Keratinocyte (primary cell): ENCODE measurements at regions not wholly inside any gene's neighbourhood (a gene's known extent, or its start where the extent isn't known, plus 50 kb on each side); places are given as distances from the start of the nearest gene placed in this dataset.

Experiments
- EZH2 ChIP-seq: IDR thresholded peaks from one replicate; pipeline ENCODE4 v1.6.1; 2012; ENCODE audit warnings: inconsistent platforms, mild to moderate bottlenecking, low read length, moderate library complexity
- TF ChIP-seq, protein P1 (sequence below), 3 experiments: IDR thresholded peaks in 1 of 3; conservative IDR thresholded peaks in 1 of 3; optimal IDR thresholded peaks in 1 of 3; 2 replicates in 2 of 3; 3 replicates in 1 of 3; pipeline versions ENCODE3 to v1.5.1; 2011; ENCODE audit warnings: low read length in 3 of 3, mild to moderate bottlenecking in 3 of 3, moderate library complexity in 2 of 3, control low read depth in 1 of 3, inconsistent platforms in 1 of 3; ENCODE audit not compliant: insufficient read depth in 2 of 3; ENCODE audit errors: extremely low read depth in 1 of 3

DNA sequence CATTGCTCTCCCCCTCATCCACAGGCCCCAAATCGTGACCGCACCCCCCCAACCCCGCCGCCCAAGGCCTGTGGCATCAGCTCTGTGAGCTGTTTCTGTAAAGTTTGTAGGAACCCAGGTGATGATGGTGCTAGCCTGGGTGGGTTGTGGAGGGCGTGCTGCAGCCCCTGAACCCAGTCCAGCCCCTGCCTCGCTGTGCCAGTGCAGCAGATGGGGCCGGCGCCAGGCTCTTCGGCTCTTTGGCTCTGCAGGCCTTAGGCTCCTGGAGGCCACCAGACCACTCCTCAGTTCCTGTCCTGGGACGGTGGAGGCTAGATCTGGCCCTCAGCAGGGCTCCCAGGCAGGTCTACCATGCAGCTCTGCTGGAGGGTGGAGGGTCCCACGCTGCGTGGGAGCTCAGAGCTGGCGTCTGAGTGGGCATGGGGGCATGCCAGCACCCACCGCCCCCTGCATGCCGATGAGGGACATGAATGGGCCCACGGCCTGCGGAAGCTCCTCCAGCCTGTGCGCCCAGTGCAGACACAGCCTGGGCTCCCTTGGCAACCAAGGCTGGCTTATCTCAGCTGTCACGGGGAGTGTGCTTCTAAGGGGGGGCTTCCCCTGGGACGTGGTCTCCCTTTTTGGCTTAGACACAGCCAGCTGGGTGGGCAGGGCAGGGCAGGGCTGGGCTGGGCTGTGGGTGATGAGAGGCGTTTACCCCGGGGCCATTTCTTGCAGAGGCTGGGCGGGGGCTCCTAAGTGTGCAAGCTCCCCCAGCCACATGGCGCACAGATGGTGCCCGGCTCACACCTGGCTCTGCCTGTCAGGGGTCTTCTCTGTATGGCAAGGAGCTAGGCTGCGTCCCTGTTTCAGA lies 1187.6 kb downstream of the BRD1 start:
- TF ChIP-seq, protein P1, sequence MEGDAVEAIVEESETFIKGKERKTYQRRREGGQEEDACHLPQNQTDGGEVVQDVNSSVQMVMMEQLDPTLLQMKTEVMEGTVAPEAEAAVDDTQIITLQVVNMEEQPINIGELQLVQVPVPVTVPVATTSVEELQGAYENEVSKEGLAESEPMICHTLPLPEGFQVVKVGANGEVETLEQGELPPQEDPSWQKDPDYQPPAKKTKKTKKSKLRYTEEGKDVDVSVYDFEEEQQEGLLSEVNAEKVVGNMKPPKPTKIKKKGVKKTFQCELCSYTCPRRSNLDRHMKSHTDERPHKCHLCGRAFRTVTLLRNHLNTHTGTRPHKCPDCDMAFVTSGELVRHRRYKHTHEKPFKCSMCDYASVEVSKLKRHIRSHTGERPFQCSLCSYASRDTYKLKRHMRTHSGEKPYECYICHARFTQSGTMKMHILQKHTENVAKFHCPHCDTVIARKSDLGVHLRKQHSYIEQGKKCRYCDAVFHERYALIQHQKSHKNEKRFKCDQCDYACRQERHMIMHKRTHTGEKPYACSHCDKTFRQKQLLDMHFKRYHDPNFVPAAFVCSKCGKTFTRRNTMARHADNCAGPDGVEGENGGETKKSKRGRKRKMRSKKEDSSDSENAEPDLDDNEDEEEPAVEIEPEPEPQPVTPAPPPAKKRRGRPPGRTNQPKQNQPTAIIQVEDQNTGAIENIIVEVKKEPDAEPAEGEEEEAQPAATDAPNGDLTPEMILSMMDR (optimal IDR thresholded peaks at IDR 0.05 in 1 of 3, IDR thresholded peaks at IDR 0.05 in 1 of 3, conservative IDR thresholded peaks at IDR 0.05 in 1 of 3; ENCODE audit: extremely low read depth in 1 of 3, insufficient read depth in 2 of 3, low read length in 3 of 3): no peak
- TF ChIP-seq EZH2: no peak
